ENCODE measurements at regions not wholly inside any gene's neighbourhood (a gene's known extent, or its start where the extent isn't known, plus 50 kb on each side); places are given as distances from the start of the nearest gene placed in this dataset.

DNA sequence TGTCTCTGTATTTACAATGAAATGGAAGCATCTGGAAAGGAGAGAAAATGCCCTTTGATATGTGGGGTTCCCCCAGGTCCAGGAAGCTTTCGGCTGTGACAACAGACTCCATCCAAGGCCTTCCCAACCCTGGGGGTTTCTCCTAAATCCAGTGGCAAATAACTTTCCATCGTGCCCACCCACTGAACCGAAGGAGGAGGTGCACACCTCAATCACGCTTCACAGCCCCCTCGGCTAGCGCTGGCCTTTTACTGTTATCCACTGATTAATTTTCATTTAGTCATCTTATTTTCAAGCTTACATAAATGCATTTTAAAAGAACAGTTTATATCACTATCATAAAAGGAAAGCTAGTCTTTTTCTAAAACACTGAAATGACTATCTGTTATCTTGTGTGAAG lies 286.8 kb upstream of the ZMIZ1 start:
- no peak for TF ChIP-seq EZH2phosphoT487 (IDR thresholded peaks at IDR 0.05; ENCODE audit: borderline replicate concordance)
- TF ChIP-seq, protein P1, sequence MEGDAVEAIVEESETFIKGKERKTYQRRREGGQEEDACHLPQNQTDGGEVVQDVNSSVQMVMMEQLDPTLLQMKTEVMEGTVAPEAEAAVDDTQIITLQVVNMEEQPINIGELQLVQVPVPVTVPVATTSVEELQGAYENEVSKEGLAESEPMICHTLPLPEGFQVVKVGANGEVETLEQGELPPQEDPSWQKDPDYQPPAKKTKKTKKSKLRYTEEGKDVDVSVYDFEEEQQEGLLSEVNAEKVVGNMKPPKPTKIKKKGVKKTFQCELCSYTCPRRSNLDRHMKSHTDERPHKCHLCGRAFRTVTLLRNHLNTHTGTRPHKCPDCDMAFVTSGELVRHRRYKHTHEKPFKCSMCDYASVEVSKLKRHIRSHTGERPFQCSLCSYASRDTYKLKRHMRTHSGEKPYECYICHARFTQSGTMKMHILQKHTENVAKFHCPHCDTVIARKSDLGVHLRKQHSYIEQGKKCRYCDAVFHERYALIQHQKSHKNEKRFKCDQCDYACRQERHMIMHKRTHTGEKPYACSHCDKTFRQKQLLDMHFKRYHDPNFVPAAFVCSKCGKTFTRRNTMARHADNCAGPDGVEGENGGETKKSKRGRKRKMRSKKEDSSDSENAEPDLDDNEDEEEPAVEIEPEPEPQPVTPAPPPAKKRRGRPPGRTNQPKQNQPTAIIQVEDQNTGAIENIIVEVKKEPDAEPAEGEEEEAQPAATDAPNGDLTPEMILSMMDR (IDR thresholded peaks at IDR 0.05 in 2 of 3, conservative IDR thresholded peaks at IDR 0.05 in 1 of 3; ENCODE audit: borderline replicate concordance in 1 of 3, insufficient read depth in 1 of 3, low read depth in 2 of 3, low read length in 2 of 3): no peak

Measured in HCT116 (cell line).